ENCODE measurements at regions not wholly inside any gene's neighbourhood (a gene's known extent, or its start where the extent isn't known, plus 50 kb on each side); places are given as distances from the start of the nearest gene placed in this dataset.

GRCh38 chr14:95456281-95456680, 60.2 kb downstream of the SYNE3 start:
- TF ChIP-seq POLR2A (IDR thresholded peaks at IDR 0.05), result no peak
- no peak for TF ChIP-seq CTCF (IDR thresholded peaks at IDR 0.05 in 4 of 5, conservative IDR thresholded peaks at IDR 0.05 in 1 of 5)
